Caco-2 (cell line): ENCODE measurements at regions not wholly inside any gene's neighbourhood (a gene's known extent, or its start where the extent isn't known, plus 50 kb on each side); places are given as distances from the start of the nearest gene placed in this dataset.

ENCODE experiments used
- BruUV-seq: library from RNA; stranded (reverse); fragments of 400-500 nt; replicated peaks from 2 replicates; lab custom pipeline; 2021; lab: Mats Ljungman, UMichigan
- CTCF ChIA-PET: fragments of 300-600 bp; sonication (Branson Sonifier 250); formaldehyde crosslinking; loops from one replicate; lab custom pipeline; 2022; ENCODE audit warnings: antibody characterized with exemption; lab: Charles Lee
- POLR2A ChIA-PET: fragments of 300-600 bp; sonication (Branson Sonifier 250); formaldehyde crosslinking; loops from one replicate; lab custom pipeline; 2022; ENCODE audit warnings: antibody characterized with exemption; lab: Charles Lee
- DNase-seq, 2 experiments: peaks; one replicate each; pipeline versions ENCODE4 v3.0.0 to v3.0.0-alpha.2; 2020 to 2022
- H3K27me3 ChIP-seq: replicated peaks from 2 replicates; pipeline ENCODE4 v1.6.0; 2011; ENCODE audit warnings: low read length; ENCODE audit not compliant: control insufficient read depth, insufficient read depth
- H3K36me3 ChIP-seq: 2 replicates; pipeline ENCODE4 v1.5.1; 2011; ENCODE audit warnings: low read length; ENCODE audit not compliant: control insufficient read depth, insufficient read depth
- H3K4me1 ChIP-seq: fragments of 250-450 bp; sonication (Bioruptor Pico); 2 replicates; pipeline ENCODE4 v1.5.1; 2020; ENCODE audit warnings: mild to moderate bottlenecking
- H3K4me3 ChIP-seq: 2 replicates; pipeline ENCODE4 v1.5.1; 2011; ENCODE audit warnings: low read depth, mild to moderate bottlenecking, control low read depth, low read length
- H3K9me3 ChIP-seq: fragments of 250-450 bp; sonication (Bioruptor Pico); 2 replicates; pipeline ENCODE4 v1.5.1; 2020; ENCODE audit warnings: mild to moderate bottlenecking, moderate library complexity
- H3K27ac Mint-ChIP-seq: one replicate; pipeline ENCODE4 v1.8.0; 2022; ENCODE audit warnings: mixed read lengths; ENCODE audit not compliant: unreplicated experiment
- H3K27me3 Mint-ChIP-seq: one replicate; pipeline ENCODE4 v1.8.0; 2022; ENCODE audit warnings: mixed read lengths; ENCODE audit not compliant: insufficient read depth, unreplicated experiment
- H3K36me3 Mint-ChIP-seq: one replicate; pipeline ENCODE4 v1.8.0; 2022; ENCODE audit warnings: mild to moderate bottlenecking, mixed read lengths; ENCODE audit not compliant: insufficient read depth, unreplicated experiment
- H3K4me1 Mint-ChIP-seq: one replicate; pipeline ENCODE4 v1.8.0; 2022; ENCODE audit warnings: low read depth, mixed read lengths; ENCODE audit not compliant: unreplicated experiment
- H3K4me3 Mint-ChIP-seq: one replicate; pipeline ENCODE4 v1.8.0; 2022; ENCODE audit warnings: mild to moderate bottlenecking, moderate library complexity, mixed read lengths; ENCODE audit not compliant: unreplicated experiment
- H3K9me3 Mint-ChIP-seq: one replicate; pipeline ENCODE4 v1.8.0; 2022; ENCODE audit warnings: mixed read lengths; ENCODE audit not compliant: unreplicated experiment
- CTCF ChIP-seq, 2 experiments: fragments of 200-600 bp in 1 of 2; IDR thresholded peaks; 1 replicate in 1 of 2; 2 replicates in 1 of 2; pipeline versions ENCODE4 v1.5.1 to v1.8.0; 2011 to 2022; ENCODE audit warnings: antibody characterized with exemption in 1 of 2, control low read depth in 1 of 2, inconsistent platforms in 1 of 2, low read depth in 1 of 2, low read length in 1 of 2, mild to moderate bottlenecking in 1 of 2, moderate library complexity in 1 of 2; ENCODE audit not compliant: insufficient read depth in 1 of 2, severe bottlenecking in 1 of 2, unreplicated experiment in 1 of 2
- intact Hi-C: fragments of 100-400 bp; cut with micrococcal nuclease; formaldehyde crosslinking; loops from one replicate; pipeline ENCODE4 v1.10.0; 2022; ENCODE audit not compliant: unreplicated experiment

GRCh38 chr13:70571221-70571620 lies 463.0 kb upstream of the KLHL1 start:
- Mint-ChIP-seq H3K9me3 (no peaks in the 10 kb centered on the region), H3K4me3 (no peak overlapping the region), H3K4me1 (no peaks in the 10 kb centered on the region), H3K27me3 (peaks cover 3% of the 10 kb centered on the region), H3K36me3 (no peaks in the 10 kb centered on the region), H3K27ac (no peak overlapping the region)
- ChIA-PET CTCF (no interaction called here), POLR2A (no interaction called here)
- DNase-seq = no peak
- Histone ChIP-seq H3K27me3 (no peaks in the 10 kb centered on the region), H3K9me3 (no peaks in the 10 kb centered on the region), H3K4me3 (no peak overlapping the region), H3K36me3 (no peaks in the 10 kb centered on the region), H3K4me1 (no peaks in the 10 kb centered on the region)
- intact Hi-C loops = no loop called here
- TF ChIP-seq CTCF (IDR thresholded peaks at IDR 0.05; ENCODE audit: insufficient read depth in 1 of 2, low read depth in 1 of 2, low read length in 1 of 2, severe bottlenecking in 1 of 2, unreplicated experiment in 1 of 2) = no peak
- no TSS peak for BruUV-seq

- H3K27me3 Mint-ChIP-seq = no peaks in the 10 kb centered on the region
- ChIA-PET CTCF (no interaction called here), POLR2A (no interaction called here)
- no peak overlapping the region for H3K27ac Mint-ChIP-seq
- peak in 1 of 2 experiments; percentile 59 for DNase-seq
- H3K4me1 Mint-ChIP-seq = no peaks in the 10 kb centered on the region
- H3K4me3 ChIP-seq = no peak overlapping the region
- no peak overlapping the region for H3K4me3 Mint-ChIP-seq
- H3K36me3 ChIP-seq = no peaks in the 10 kb centered on the region
- H3K27me3 ChIP-seq = no peaks in the 10 kb centered on the region
- no peaks in the 10 kb centered on the region for H3K4me1 ChIP-seq
- no peaks in the 10 kb centered on the region for H3K36me3 Mint-ChIP-seq
- no peaks in the 10 kb centered on the region for H3K9me3 ChIP-seq
- no peaks in the 10 kb centered on the region for H3K9me3 Mint-ChIP-seq
- no TSS peak for BruUV-seq
- intact Hi-C loops = loop anchor here (1.0 to 10.0 kb wide), 5 partner anchors 228 to 1031 kb away; no protein-coding TSS in a partner anchor
- TF ChIP-seq CTCF (IDR thresholded peaks at IDR 0.05; ENCODE audit: insufficient read depth in 1 of 2, low read depth in 1 of 2, low read length in 1 of 2, severe bottlenecking in 1 of 2, unreplicated experiment in 1 of 2) = peak; percentile 63 to 86
Measured at GRCh38 chr13:70568571-70568970, 460.3 kb upstream of the KLHL1 start.

GRCh38 chr13:70544706-70545105 lies 436.5 kb upstream of the KLHL1 start:
- H3K27me3 Mint-ChIP-seq = no peaks in the 10 kb centered on the region
- H3K27ac Mint-ChIP-seq = no peak overlapping the region
- no TSS peak for BruUV-seq
- intact Hi-C loops = no loop called here
- no peak overlapping the region for H3K4me3 Mint-ChIP-seq
- DNase-seq = no peak
- H3K9me3 Mint-ChIP-seq = no peaks in the 10 kb centered on the region
- Histone ChIP-seq H3K27me3 (no peaks in the 10 kb centered on the region), H3K9me3 (no peaks in the 10 kb centered on the region), H3K36me3 (no peaks in the 10 kb centered on the region), H3K4me1 (0 out of 2 replicates have a peak, but pooled peaks cover 4% of the 10 kb centered on the region), H3K4me3 (no peak overlapping the region)
- H3K4me1 Mint-ChIP-seq = no peaks in the 10 kb centered on the region
- H3K36me3 Mint-ChIP-seq = no peaks in the 10 kb centered on the region
- TF ChIP-seq CTCF (IDR thresholded peaks at IDR 0.05; ENCODE audit: insufficient read depth in 1 of 2, low read depth in 1 of 2, low read length in 1 of 2, severe bottlenecking in 1 of 2, unreplicated experiment in 1 of 2) = no peak
- POLR2A ChIA-PET = no interaction called here
- CTCF ChIA-PET = no interaction called here
